Glomerular visceral epithelial cell (primary cell): ENCODE measurements at regions not wholly inside any gene's neighbourhood (a gene's known extent, or its start where the extent isn't known, plus 50 kb on each side); places are given as distances from the start of the nearest gene placed in this dataset.
"Not testable (repeated sequence)": the region's sequence is repeated elsewhere in the genome, so short reads cannot be mapped to it uniquely, and the experiment has no call there.

ENCODE experiments used
- DNase-seq: peaks from one replicate; pipeline ENCODE4 v3.0.0-alpha.2; 2016; ENCODE audit errors: extremely low spot score

- no peak for DNase-seq
Measured at GRCh38 chr12:83250866-83251265, 564.2 kb downstream of the TMTC2 start.

GRCh38 chr12:83245156-83245555 lies 558.5 kb downstream of the TMTC2 start:
- no peak for DNase-seq

- no peak for DNase-seq
Measured at GRCh38 chr12:83244001-83244400, 557.3 kb downstream of the TMTC2 start.

- DNase-seq, result not testable (repeated sequence)
Measured at GRCh38 chr12:83233987-83234386, 547.3 kb downstream of the TMTC2 start.

- not testable (repeated sequence) for DNase-seq
Measured at GRCh38 chr12:83226960-83227359, 540.3 kb downstream of the TMTC2 start.

- no peak for DNase-seq
Measured at GRCh38 chr12:83225806-83226205, 539.1 kb downstream of the TMTC2 start.

GRCh38 chr12:83224012-83224411 lies 537.3 kb downstream of the TMTC2 start:
- DNase-seq, result no peak

- no peak for DNase-seq
Measured at GRCh38 chr12:83220774-83221173, 534.1 kb downstream of the TMTC2 start.

- DNase-seq, result no peak
Measured at GRCh38 chr12:83216230-83216629, 529.5 kb downstream of the TMTC2 start.

- DNase-seq, result no peak
Measured at GRCh38 chr12:83214185-83214584, 527.5 kb downstream of the TMTC2 start.

GRCh38 chr12:83210933-83211332 lies 524.2 kb downstream of the TMTC2 start:
- no peak for DNase-seq

- DNase-seq, result no peak
Measured at GRCh38 chr12:83199069-83199468, 512.4 kb downstream of the TMTC2 start.

- no peak for DNase-seq
Measured at GRCh38 chr12:83198291-83199015, 511.7 kb downstream of the TMTC2 start.

- no peak for DNase-seq
Measured at GRCh38 chr12:83197483-83197914, 510.8 kb downstream of the TMTC2 start.

GRCh38 chr12:83196694-83197350 lies 510.1 kb downstream of the TMTC2 start:
- no peak for DNase-seq

GRCh38 chr12:83190631-83191390 lies 504.1 kb downstream of the TMTC2 start:
- DNase-seq, result no peak

GRCh38 chr12:83186419-83186818 lies 499.7 kb downstream of the TMTC2 start:
- DNase-seq, result no peak

GRCh38 chr12:83185241-83185640 lies 498.5 kb downstream of the TMTC2 start:
- DNase-seq, result no peak
